HEK293T (cell line): ENCODE measurements at regions not wholly inside any gene's neighbourhood (a gene's known extent, or its start where the extent isn't known, plus 50 kb on each side); places are given as distances from the start of the nearest gene placed in this dataset.

Source experiments
- ARNT ChIP-seq: fragments of 450-650 bp; IDR thresholded peaks from 2 replicates; pipeline ENCODE4 v1.6.1; 2017; ENCODE audit warnings: mild to moderate bottlenecking
- BHLHE40 ChIP-seq: fragments of 450-650 bp; IDR thresholded peaks from 2 replicates; pipeline ENCODE4 v1.6.1; 2016; ENCODE audit warnings: mild to moderate bottlenecking, moderate library complexity, borderline replicate concordance
- CTBP1 ChIP-seq: fragments of 450-650 bp; IDR thresholded peaks from 2 replicates; pipeline ENCODE4 v1.6.1; 2016; ENCODE audit warnings: borderline replicate concordance
- ELF4 ChIP-seq: fragments of 450-650 bp; IDR thresholded peaks from 2 replicates; pipeline ENCODE4 v1.6.1; 2017; ENCODE audit warnings: antibody characterized with exemption
- FOXA1 ChIP-seq: fragments of 450-650 bp; IDR thresholded peaks from 2 replicates; pipeline ENCODE4 v1.6.1; 2016; ENCODE audit warnings: mild to moderate bottlenecking
- FOXK2 ChIP-seq: fragments of 450-650 bp; IDR thresholded peaks from 2 replicates; pipeline ENCODE4 v1.6.1; 2016; ENCODE audit warnings: mild to moderate bottlenecking
- FOXM1 ChIP-seq: fragments of 450-650 bp; IDR thresholded peaks from 2 replicates; pipeline ENCODE4 v1.6.1; 2017; ENCODE audit warnings: mild to moderate bottlenecking, borderline replicate concordance
- HDGF ChIP-seq: fragments of 450-650 bp; IDR thresholded peaks from 2 replicates; pipeline ENCODE4 v1.6.1; 2017; ENCODE audit warnings: antibody characterized with exemption, borderline replicate concordance
- L3MBTL2 ChIP-seq: fragments of 450-650 bp; conservative IDR thresholded peaks from 2 replicates; pipeline ENCODE4 v1.6.1; 2016; ENCODE audit warnings: mild to moderate bottlenecking
- LEF1 ChIP-seq: fragments of 450-650 bp; IDR thresholded peaks from 2 replicates; pipeline ENCODE4 v1.6.1; 2017; ENCODE audit warnings: mild to moderate bottlenecking, borderline replicate concordance
- SP1 ChIP-seq: fragments of 450-650 bp; IDR thresholded peaks from 2 replicates; pipeline ENCODE4 v1.6.1; 2017
- SUZ12 ChIP-seq: fragments of 450-650 bp; IDR thresholded peaks from 2 replicates; pipeline ENCODE4 v1.6.1; 2016; ENCODE audit warnings: mild to moderate bottlenecking
- TARDBP ChIP-seq: fragments of 450-650 bp; IDR thresholded peaks from 2 replicates; pipeline ENCODE4 v1.6.1; 2016
- TF ChIP-seq, protein P1 (sequence below): fragments of 450-650 bp; IDR thresholded peaks from 2 replicates; pipeline ENCODE4 v1.6.1; 2016

DNA sequence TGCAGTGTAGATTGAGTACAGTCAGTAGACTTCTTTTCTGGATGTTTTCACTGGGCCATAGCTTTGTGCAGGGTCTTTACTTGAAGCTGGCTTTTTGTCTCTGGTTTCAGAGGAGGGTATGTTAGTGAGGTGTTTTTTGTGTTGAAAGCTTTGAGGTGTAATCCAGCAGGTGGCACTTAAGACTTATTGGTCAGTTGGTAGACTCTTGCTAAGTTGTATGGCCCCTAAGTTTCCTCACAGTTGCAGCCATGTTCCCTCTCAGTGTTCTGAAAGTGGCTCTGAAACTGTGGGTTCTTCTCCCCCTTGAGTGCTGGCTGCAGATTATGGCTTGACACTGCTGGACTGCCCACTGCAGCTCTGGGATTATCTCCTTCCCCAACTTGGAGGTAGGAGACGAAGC is 55.7 kb upstream of the SLC44A1 start:
- no peak for TF ChIP-seq L3MBTL2
- no peak for TF ChIP-seq TARDBP
- no peak for TF ChIP-seq FOXM1
- TF ChIP-seq BHLHE40 = no peak
- TF ChIP-seq LEF1 = no peak
- TF ChIP-seq FOXK2 = no peak
- TF ChIP-seq SP1 = no peak
- TF ChIP-seq, protein P1, sequence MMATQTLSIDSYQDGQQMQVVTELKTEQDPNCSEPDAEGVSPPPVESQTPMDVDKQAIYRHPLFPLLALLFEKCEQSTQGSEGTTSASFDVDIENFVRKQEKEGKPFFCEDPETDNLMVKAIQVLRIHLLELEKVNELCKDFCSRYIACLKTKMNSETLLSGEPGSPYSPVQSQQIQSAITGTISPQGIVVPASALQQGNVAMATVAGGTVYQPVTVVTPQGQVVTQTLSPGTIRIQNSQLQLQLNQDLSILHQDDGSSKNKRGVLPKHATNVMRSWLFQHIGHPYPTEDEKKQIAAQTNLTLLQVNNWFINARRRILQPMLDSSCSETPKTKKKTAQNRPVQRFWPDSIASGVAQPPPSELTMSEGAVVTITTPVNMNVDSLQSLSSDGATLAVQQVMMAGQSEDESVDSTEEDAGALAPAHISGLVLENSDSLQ = no peak
- no peak for TF ChIP-seq FOXA1
- TF ChIP-seq ELF4 = no peak
- TF ChIP-seq HDGF = no peak
- TF ChIP-seq CTBP1 = no peak
- TF ChIP-seq ARNT = no peak
- TF ChIP-seq SUZ12 = no peak
